HG02970 (cell line): ENCODE measurements at regions not wholly inside any gene's neighbourhood (a gene's known extent, or its start where the extent isn't known, plus 50 kb on each side); places are given as distances from the start of the nearest gene placed in this dataset.

Experiments used
- ATAC-seq: cut with Tn5 transposase; IDR thresholded peaks from one replicate; pipeline ENCODE4 v1.9.1; 2021; ENCODE audit warnings: mild to moderate bottlenecking, moderate library complexity, moderate number of reproducible peaks; ENCODE audit not compliant: unreplicated experiment, low FRiP score

GRCh38 chr11:103619938-103620337 is 416.5 kb upstream of the DDI1 start:
- no peak for ATAC-seq

- no peak for ATAC-seq
Observed at GRCh38 chr11:103622296-103622695, 414.1 kb upstream of the DDI1 start.

- ATAC-seq: no peak
Observed at GRCh38 chr11:103623933-103624332, 412.5 kb upstream of the DDI1 start.

GRCh38 chr11:103624708-103625623 is 411.5 kb upstream of the DDI1 start:
- no peak for ATAC-seq

- no peak for ATAC-seq
Observed at GRCh38 chr11:103625624-103625965, 410.8 kb upstream of the DDI1 start.

GRCh38 chr11:103628121-103628520 is 408.3 kb upstream of the DDI1 start:
- ATAC-seq: no peak

- no peak for ATAC-seq
Observed at GRCh38 chr11:103631841-103632240, 404.6 kb upstream of the DDI1 start.

GRCh38 chr11:103633068-103633788 is 403.2 kb upstream of the DDI1 start:
- ATAC-seq: no peak

- ATAC-seq: no peak
Observed at GRCh38 chr11:103633819-103634590, 402.4 kb upstream of the DDI1 start.

GRCh38 chr11:103636232-103636631 is 400.2 kb upstream of the DDI1 start:
- no peak for ATAC-seq

- no peak for ATAC-seq
Observed at GRCh38 chr11:103637295-103637694, 399.1 kb upstream of the DDI1 start.

GRCh38 chr11:103637831-103638230 is 398.6 kb upstream of the DDI1 start:
- ATAC-seq: no peak

- ATAC-seq: no peak
Observed at GRCh38 chr11:103644676-103645075, 391.8 kb upstream of the DDI1 start.

GRCh38 chr11:103648054-103648453 is 388.4 kb upstream of the DDI1 start:
- no peak for ATAC-seq

- ATAC-seq: no peak
Observed at GRCh38 chr11:103648670-103649400, 387.6 kb upstream of the DDI1 start.

GRCh38 chr11:103649401-103649895 is 387.0 kb upstream of the DDI1 start:
- no peak for ATAC-seq

GRCh38 chr11:103650330-103650729 is 386.1 kb upstream of the DDI1 start:
- no peak for ATAC-seq

GRCh38 chr11:103651341-103651998 is 385.0 kb upstream of the DDI1 start:
- no peak for ATAC-seq

- no peak for ATAC-seq
Observed at GRCh38 chr11:103652013-103652412, 384.4 kb upstream of the DDI1 start.

- ATAC-seq: no peak
Observed at GRCh38 chr11:103656382-103656781, 380.1 kb upstream of the DDI1 start.
